Chondrocyte (in vitro differentiated cells): ENCODE measurements at regions not wholly inside any gene's neighbourhood (a gene's known extent, or its start where the extent isn't known, plus 50 kb on each side); places are given as distances from the start of the nearest gene placed in this dataset.

Source experiments
- DNase-seq: peaks from one replicate; pipeline ENCODE4 v3.0.0; 2021; ENCODE audit warnings: mixed read lengths, low spot score
- H3K27ac Mint-ChIP-seq: one replicate; pipeline ENCODE4 v1.8.0; 2021; ENCODE audit warnings: mild to moderate bottlenecking, moderate library complexity, mixed read lengths; ENCODE audit not compliant: unreplicated experiment
- H3K27me3 Mint-ChIP-seq: 2 replicates; pipeline ENCODE4 v1.8.0; 2021; ENCODE audit warnings: low read depth, mixed read lengths
- H3K36me3 Mint-ChIP-seq: 2 replicates; pipeline ENCODE4 v1.8.0; 2021; ENCODE audit warnings: low read depth, mixed read lengths
- H3K4me1 Mint-ChIP-seq: 2 replicates; pipeline ENCODE4 v1.8.0; 2021; ENCODE audit warnings: low read depth, mild to moderate bottlenecking, mixed read lengths
- H3K4me3 Mint-ChIP-seq: one replicate; pipeline ENCODE4 v1.8.0; 2021; ENCODE audit warnings: mild to moderate bottlenecking, moderate library complexity, mixed read lengths; ENCODE audit not compliant: unreplicated experiment
- H3K9me3 Mint-ChIP-seq: 2 replicates; pipeline ENCODE4 v1.8.0; 2021; ENCODE audit warnings: low read depth, mixed read lengths
- CTCF ChIP-seq: fragments of 200-600 bp; sonication (generic); IDR thresholded peaks from 2 replicates; pipeline ENCODE4 v1.5.0; 2021; ENCODE audit warnings: antibody characterized with exemption, mild to moderate bottlenecking, moderate library complexity

- H3K9me3 Mint-ChIP-seq: no peaks in the 10 kb centered on the region
- peaks cover under 1% of the 10 kb centered on the region for H3K27me3 Mint-ChIP-seq
- no peak for TF ChIP-seq CTCF
- DNase-seq: no peak
- H3K27ac Mint-ChIP-seq: no peak overlapping the region
- no peaks in the 10 kb centered on the region for H3K36me3 Mint-ChIP-seq
- no peaks in the 10 kb centered on the region for H3K4me1 Mint-ChIP-seq
- no peak overlapping the region for H3K4me3 Mint-ChIP-seq
Observed at GRCh38 chr5:102130890-102131289, 165.2 kb downstream of the SLCO4C1 start.

- no peaks in the 10 kb centered on the region for H3K36me3 Mint-ChIP-seq
- no peaks in the 10 kb centered on the region for H3K4me1 Mint-ChIP-seq
- H3K4me3 Mint-ChIP-seq: no peak overlapping the region
- H3K27ac Mint-ChIP-seq: no peak overlapping the region
- no peaks in the 10 kb centered on the region for H3K9me3 Mint-ChIP-seq
- no peak for TF ChIP-seq CTCF
- peaks cover 1% of the 10 kb centered on the region for H3K27me3 Mint-ChIP-seq
- DNase-seq: no peak
Observed at GRCh38 chr5:102130386-102130785, 165.7 kb downstream of the SLCO4C1 start.

GRCh38 chr5:102119252-102119651 lies 176.8 kb downstream of the SLCO4C1 start:
- Mint-ChIP-seq H3K9me3 (no peaks in the 10 kb centered on the region), H3K4me1 (no peaks in the 10 kb centered on the region), H3K36me3 (no peaks in the 10 kb centered on the region)

GRCh38 chr5:102115736-102116135 lies 180.3 kb downstream of the SLCO4C1 start:
- H3K27me3 Mint-ChIP-seq: peaks cover 2% of the 10 kb centered on the region
- no peak overlapping the region for H3K27ac Mint-ChIP-seq
- H3K9me3 Mint-ChIP-seq: peaks cover 3% of the 10 kb centered on the region
- H3K36me3 Mint-ChIP-seq: no peaks in the 10 kb centered on the region
- DNase-seq: no peak
- H3K4me3 Mint-ChIP-seq: no peak overlapping the region
- TF ChIP-seq CTCF: no peak
- no peaks in the 10 kb centered on the region for H3K4me1 Mint-ChIP-seq

More at GRCh38 chr5:102119252-102119651, 176.8 kb downstream of the SLCO4C1 start:
- DNase-seq: no peak
- no peak overlapping the region for H3K27ac Mint-ChIP-seq
- H3K4me3 Mint-ChIP-seq: no peak overlapping the region
- peaks cover 4% of the 10 kb centered on the region for H3K27me3 Mint-ChIP-seq
- TF ChIP-seq CTCF: no peak

- DNase-seq: peak; percentile 56
- no peaks in the 10 kb centered on the region for H3K36me3 Mint-ChIP-seq
- H3K27me3 Mint-ChIP-seq: peaks cover 2% of the 10 kb centered on the region
- H3K27ac Mint-ChIP-seq: no peak overlapping the region
- H3K4me3 Mint-ChIP-seq: no peak overlapping the region
- TF ChIP-seq CTCF: no peak
- peaks cover 3% of the 10 kb centered on the region for H3K9me3 Mint-ChIP-seq
- H3K4me1 Mint-ChIP-seq: no peaks in the 10 kb centered on the region
Observed at GRCh38 chr5:102114525-102115069, 181.5 kb downstream of the SLCO4C1 start.
